Brain microvascular endothelial cell (primary cell): ENCODE measurements at regions not wholly inside any gene's neighbourhood (a gene's known extent, or its start where the extent isn't known, plus 50 kb on each side); places are given as distances from the start of the nearest gene placed in this dataset.

Experiments
- DNase-seq: peaks from one replicate; pipeline ENCODE4 v3.0.0-alpha.2; 2020
- H3K27ac ChIP-seq: fragments of 250-450 bp; sonication (Bioruptor Pico); 2 replicates; pipeline ENCODE4 v1.5.1; 2020; ENCODE audit warnings: mild to moderate bottlenecking, moderate library complexity
- H3K27me3 ChIP-seq: fragments of 250-450 bp; sonication (Bioruptor Pico); replicated peaks from 2 replicates; pipeline ENCODE4 v1.5.1; 2020; ENCODE audit warnings: mild to moderate bottlenecking
- H3K36me3 ChIP-seq: fragments of 250-450 bp; sonication (Bioruptor Pico); replicated peaks from 2 replicates; pipeline ENCODE4 v1.5.1; 2020; ENCODE audit warnings: mild to moderate bottlenecking
- H3K4me3 ChIP-seq: 2 replicates; pipeline ENCODE4 v1.5.1; 2011; ENCODE audit warnings: low read depth, mild to moderate bottlenecking, control low read depth, low read length, moderate library complexity
- in situ Hi-C: cut with HindIII; loops from 2 replicates; pipeline ENCODE4 v1.10.0; 2017; ENCODE audit warnings: low sequenced_read_pairs, low pct_ligation_motif_present
- TF ChIP-seq, protein P1 (sequence below): IDR thresholded peaks from 2 replicates; pipeline ENCODE4 v1.5.1; 2011; ENCODE audit warnings: low read depth, mild to moderate bottlenecking, moderate library complexity, low read length, control low read depth, inconsistent platforms; ENCODE audit errors: missing control alignments

DNA sequence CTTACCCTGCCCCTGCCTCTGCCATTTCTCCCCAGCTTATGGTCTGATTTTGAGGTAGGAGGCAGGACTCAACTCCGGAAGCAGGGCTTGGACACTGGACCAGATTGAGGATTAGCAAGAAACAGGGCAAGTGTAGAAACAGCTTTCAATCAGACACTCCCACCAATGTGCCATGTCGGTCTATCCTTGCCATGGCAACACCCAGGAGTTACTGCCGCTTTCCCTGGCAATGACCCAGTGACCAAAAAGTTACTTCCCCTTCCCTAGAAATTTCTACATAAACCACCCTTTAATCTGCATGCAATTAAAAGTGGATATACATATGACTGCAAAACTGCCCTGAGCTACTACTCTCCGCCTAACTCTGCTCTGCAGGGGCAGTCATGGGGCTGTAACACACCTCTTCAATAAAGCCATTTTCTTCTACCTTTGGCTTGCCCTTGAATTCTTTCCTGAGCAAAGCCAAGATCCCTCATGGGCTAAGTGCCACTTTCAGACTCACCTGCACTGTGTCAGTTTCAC lies 156.7 kb downstream of the LPIN1 start:
- no peak for DNase-seq
- in situ Hi-C loops: no loop called here
- H3K27ac ChIP-seq: no peak overlapping the region

DNA sequence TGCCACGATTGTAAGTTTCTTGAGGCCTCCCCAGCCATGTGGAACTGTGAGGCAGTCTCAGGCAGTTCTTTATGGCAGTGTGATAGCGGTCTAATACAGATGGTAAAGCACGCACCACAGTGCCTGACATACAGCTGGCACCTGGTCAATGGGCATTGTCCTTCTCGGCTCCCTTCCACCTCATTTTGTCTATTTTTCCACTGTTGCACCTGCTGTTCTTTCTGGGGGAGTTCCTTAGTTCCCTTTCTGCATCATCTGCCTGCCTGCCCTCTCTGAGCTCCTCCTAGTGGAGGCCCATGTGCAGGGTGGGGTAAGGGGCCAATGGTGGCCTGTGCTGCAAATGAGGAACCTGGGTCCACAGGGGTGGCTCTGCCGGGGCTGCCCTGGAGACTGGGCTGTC lies 157.6 kb downstream of the LPIN1 start:
- DNase-seq: no peak
- Histone ChIP-seq H3K4me3 (no peak overlapping the region), H3K27ac (no peak overlapping the region), H3K36me3 (no peaks in the 10 kb centered on the region), H3K27me3 (no peaks in the 10 kb centered on the region)
- TF ChIP-seq, protein P1, sequence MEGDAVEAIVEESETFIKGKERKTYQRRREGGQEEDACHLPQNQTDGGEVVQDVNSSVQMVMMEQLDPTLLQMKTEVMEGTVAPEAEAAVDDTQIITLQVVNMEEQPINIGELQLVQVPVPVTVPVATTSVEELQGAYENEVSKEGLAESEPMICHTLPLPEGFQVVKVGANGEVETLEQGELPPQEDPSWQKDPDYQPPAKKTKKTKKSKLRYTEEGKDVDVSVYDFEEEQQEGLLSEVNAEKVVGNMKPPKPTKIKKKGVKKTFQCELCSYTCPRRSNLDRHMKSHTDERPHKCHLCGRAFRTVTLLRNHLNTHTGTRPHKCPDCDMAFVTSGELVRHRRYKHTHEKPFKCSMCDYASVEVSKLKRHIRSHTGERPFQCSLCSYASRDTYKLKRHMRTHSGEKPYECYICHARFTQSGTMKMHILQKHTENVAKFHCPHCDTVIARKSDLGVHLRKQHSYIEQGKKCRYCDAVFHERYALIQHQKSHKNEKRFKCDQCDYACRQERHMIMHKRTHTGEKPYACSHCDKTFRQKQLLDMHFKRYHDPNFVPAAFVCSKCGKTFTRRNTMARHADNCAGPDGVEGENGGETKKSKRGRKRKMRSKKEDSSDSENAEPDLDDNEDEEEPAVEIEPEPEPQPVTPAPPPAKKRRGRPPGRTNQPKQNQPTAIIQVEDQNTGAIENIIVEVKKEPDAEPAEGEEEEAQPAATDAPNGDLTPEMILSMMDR: peak; percentile 21
- in situ Hi-C loops: no loop called here

More for the DNA sequence above, 156.7 kb downstream of the LPIN1 start:
- H3K27me3 ChIP-seq: no peaks in the 10 kb centered on the region
- TF ChIP-seq, protein P1: no peak
- no peaks in the 10 kb centered on the region for H3K36me3 ChIP-seq
- H3K4me3 ChIP-seq: no peak overlapping the region

DNA sequence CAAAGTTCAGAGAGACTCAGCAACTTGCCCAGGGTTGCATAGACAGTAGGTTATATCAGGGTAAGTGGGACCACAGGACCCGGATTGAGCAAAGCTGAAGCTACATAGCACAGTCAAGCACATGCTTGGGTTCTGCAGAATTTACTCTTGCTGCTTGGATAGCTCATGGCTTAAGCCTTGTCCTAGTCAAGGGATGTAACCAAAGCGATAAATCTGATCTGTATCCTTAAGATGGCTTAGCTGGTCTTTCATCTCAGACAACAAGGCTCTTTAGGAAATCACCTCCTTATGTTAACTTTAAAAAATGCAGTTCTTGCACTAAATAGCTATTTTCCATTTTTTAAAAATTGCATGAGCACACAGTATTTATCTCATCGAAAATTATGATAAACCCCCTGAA lies 158.5 kb downstream of the LPIN1 start:
- H3K36me3 ChIP-seq: no peaks in the 10 kb centered on the region
- H3K27ac ChIP-seq: no peak overlapping the region
- no peak overlapping the region for H3K4me3 ChIP-seq
- TF ChIP-seq, protein P1: no peak
- DNase-seq: no peak
- H3K27me3 ChIP-seq: no peaks in the 10 kb centered on the region
- in situ Hi-C loops: no loop called here

DNA sequence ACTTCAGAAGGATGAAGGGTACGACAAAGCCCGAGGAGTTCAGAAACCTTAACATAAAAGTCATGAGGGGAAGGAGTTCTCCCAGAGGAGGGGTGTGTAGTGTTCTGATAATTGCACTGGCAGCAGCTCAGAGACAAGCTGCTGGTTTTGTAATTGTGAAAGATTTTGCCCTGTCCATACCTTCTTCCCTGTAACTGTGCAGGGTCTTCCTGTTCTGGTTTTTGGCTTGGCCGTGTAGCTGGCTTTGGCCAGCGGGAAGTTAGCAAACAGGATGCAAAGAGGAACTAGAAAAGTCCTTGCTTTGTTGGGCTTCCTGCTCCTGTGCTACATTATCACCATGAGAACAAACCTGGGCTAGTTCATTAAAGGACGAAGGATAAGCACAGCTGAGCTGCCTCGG lies 160.8 kb downstream of the LPIN1 start:
- Histone ChIP-seq H3K36me3 (no peaks in the 10 kb centered on the region), H3K4me3 (no peak overlapping the region), H3K27ac (no peak overlapping the region), H3K27me3 (no peaks in the 10 kb centered on the region)
- in situ Hi-C loops: no loop called here
- TF ChIP-seq, protein P1: no peak
- DNase-seq: no peak

DNA sequence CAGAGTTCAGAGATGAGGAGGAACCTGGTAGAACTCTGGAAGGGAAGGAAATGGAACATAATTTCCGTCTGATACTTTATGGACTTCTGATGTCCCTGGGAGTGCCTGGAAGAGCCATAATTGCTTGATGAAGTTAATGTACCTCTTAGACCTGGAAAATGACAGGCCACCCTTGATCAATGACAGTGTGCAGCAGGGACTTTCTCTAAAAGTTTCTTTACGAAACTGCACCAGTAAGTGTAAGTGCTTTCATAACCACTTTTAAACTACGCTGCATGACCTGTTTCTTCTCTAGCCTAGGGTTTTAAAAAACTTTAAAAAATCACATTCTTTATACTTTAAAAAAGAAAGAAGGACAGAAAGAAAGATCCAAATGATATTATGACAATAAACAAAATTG lies 164.5 kb downstream of the LPIN1 start:
- TF ChIP-seq, protein P1: no peak
- H3K4me3 ChIP-seq: no peak overlapping the region
- no peak overlapping the region for H3K27ac ChIP-seq
- H3K36me3 ChIP-seq: no peaks in the 10 kb centered on the region
- DNase-seq: no peak
- no peaks in the 10 kb centered on the region for H3K27me3 ChIP-seq
- in situ Hi-C loops: no loop called here

DNA sequence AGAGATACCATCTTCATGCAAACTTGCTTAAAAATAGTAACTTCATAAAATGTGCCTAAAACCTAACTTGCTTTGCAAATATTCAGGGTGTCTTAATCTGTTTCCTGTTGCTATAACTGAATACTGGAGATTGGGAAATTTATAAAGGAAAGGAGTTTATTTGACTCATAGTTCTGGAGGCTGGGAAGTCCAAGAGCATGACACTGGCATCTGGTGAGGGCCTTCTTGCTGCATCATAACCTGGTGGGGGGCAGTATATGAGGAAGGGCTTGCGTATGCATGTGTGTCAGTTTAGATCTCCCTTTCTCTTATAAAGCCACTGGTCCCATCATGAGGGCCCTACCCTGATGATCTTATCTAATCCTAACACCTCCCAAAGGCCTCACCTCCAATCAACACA lies 166.5 kb downstream of the LPIN1 start:
- TF ChIP-seq, protein P1: no peak
- Histone ChIP-seq H3K4me3 (no peak overlapping the region), H3K36me3 (no peaks in the 10 kb centered on the region), H3K27me3 (no peaks in the 10 kb centered on the region), H3K27ac (no peak overlapping the region)
- in situ Hi-C loops: no loop called here
- DNase-seq: no peak
